IMR-90 (cell line): ENCODE measurements at regions not wholly inside any gene's neighbourhood (a gene's known extent, or its start where the extent isn't known, plus 50 kb on each side); places are given as distances from the start of the nearest gene placed in this dataset.

Experiments
- CHD1 ChIP-seq: IDR thresholded peaks from 2 replicates; pipeline ENCODE4 v1.6.1; 2012; ENCODE audit warnings: low read depth, low read length, improper control_type of control experiment
- CTCF ChIP-seq: conservative IDR thresholded peaks from 2 replicates; pipeline ENCODE4 v1.5.1; 2012; ENCODE audit warnings: mild to moderate bottlenecking, low read depth, low read length, improper control_type of control experiment
- FOS ChIP-seq: fragments of 150-350 bp; IDR thresholded peaks from 2 replicates; pipeline ENCODE4 v1.6.1; 2016; ENCODE audit warnings: low read depth, low read length
- MAFK ChIP-seq: IDR thresholded peaks from 2 replicates; pipeline ENCODE4 v1.6.1; 2012; ENCODE audit warnings: low read depth, low read length, improper control_type of control experiment
- MAZ ChIP-seq: IDR thresholded peaks from 2 replicates; pipeline ENCODE4 v1.6.1; 2012; ENCODE audit warnings: low read depth, mild to moderate bottlenecking, low read length, improper control_type of control experiment, moderate library complexity, borderline replicate concordance
- NFE2L2 ChIP-seq: fragments of 150-350 bp; IDR thresholded peaks from 2 replicates; pipeline ENCODE4 v1.6.1; 2016; ENCODE audit warnings: low read depth, mild to moderate bottlenecking, low read length
- POLR2A ChIP-seq: IDR thresholded peaks from 2 replicates; pipeline ENCODE4 v1.6.1; 2012; ENCODE audit warnings: mild to moderate bottlenecking, low read depth, low read length
- RAD21 ChIP-seq: IDR thresholded peaks from 2 replicates; pipeline ENCODE4 v1.6.1; 2012; ENCODE audit warnings: low read length, improper control_type of control experiment
- RCOR1 ChIP-seq: IDR thresholded peaks from 2 replicates; pipeline ENCODE4 v1.6.1; 2012; ENCODE audit warnings: mild to moderate bottlenecking, low read length, improper control_type of control experiment; ENCODE audit not compliant: insufficient replicate concordance
- RFX5 ChIP-seq: IDR thresholded peaks from 2 replicates; pipeline ENCODE4 v1.8.0; 2012; ENCODE audit warnings: low read depth, mild to moderate bottlenecking, low read length, moderate library complexity
- SMC3 ChIP-seq: fragments of 150-350 bp; IDR thresholded peaks from 2 replicates; pipeline ENCODE4 v1.6.1; 2016; ENCODE audit warnings: low read depth, mild to moderate bottlenecking, antibody characterized with exemption, low read length, moderate library complexity
- USF2 ChIP-seq: fragments of 150-350 bp; IDR thresholded peaks from 2 replicates; pipeline ENCODE4 v1.6.1; 2017; ENCODE audit warnings: mild to moderate bottlenecking, antibody characterized with exemption, low read length, low read depth
- TF ChIP-seq, protein P1 (sequence below): fragments of 150-350 bp; IDR thresholded peaks from 2 replicates; pipeline ENCODE4 v1.6.1; 2016; ENCODE audit warnings: low read depth, mild to moderate bottlenecking, low read length, moderate library complexity, borderline replicate concordance

GRCh38 chr13:76621705-76622104, 264.5 kb downstream of the KCTD12 start:
- TF ChIP-seq CTCF (no peak), MAZ (no peak), POLR2A (no peak), USF2 (no peak), SMC3 (no peak), RCOR1 (no peak), NFE2L2 (no peak), MAFK (no peak), FOS (no peak), CHD1 (no peak), RAD21 (no peak), RFX5 (no peak)
- TF ChIP-seq, protein P1, sequence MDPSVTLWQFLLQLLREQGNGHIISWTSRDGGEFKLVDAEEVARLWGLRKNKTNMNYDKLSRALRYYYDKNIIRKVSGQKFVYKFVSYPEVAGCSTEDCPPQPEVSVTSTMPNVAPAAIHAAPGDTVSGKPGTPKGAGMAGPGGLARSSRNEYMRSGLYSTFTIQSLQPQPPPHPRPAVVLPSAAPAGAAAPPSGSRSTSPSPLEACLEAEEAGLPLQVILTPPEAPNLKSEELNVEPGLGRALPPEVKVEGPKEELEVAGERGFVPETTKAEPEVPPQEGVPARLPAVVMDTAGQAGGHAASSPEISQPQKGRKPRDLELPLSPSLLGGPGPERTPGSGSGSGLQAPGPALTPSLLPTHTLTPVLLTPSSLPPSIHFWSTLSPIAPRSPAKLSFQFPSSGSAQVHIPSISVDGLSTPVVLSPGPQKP = no peak
